ENCODE measurements at regions not wholly inside any gene's neighbourhood (a gene's known extent, or its start where the extent isn't known, plus 50 kb on each side); places are given as distances from the start of the nearest gene placed in this dataset.
"Not testable (repeated sequence)": the region's sequence is repeated elsewhere in the genome, so short reads cannot be mapped to it uniquely, and the experiment has no call there.

GRCh38 chr16:86844695-86845094 is 266.3 kb downstream of the FOXL1 start:
- DNase-seq: no peak
- no peak for TF ChIP-seq GATA1 (IDR thresholded peaks at IDR 0.05; ENCODE audit: low read depth, low read length)

GRCh38 chr16:86846136-86846535 is 267.8 kb downstream of the FOXL1 start:
- TF ChIP-seq GATA1 (IDR thresholded peaks at IDR 0.05; ENCODE audit: low read depth, low read length): no peak
- DNase-seq: no peak

- TF ChIP-seq POLR2A (IDR thresholded peaks at IDR 0.05; ENCODE audit: low read length) (no peak), GATA1 (IDR thresholded peaks at IDR 0.05; ENCODE audit: low read depth, low read length) (no peak)
- no peak for DNase-seq
Observed at GRCh38 chr16:86848821-86849220, 270.5 kb downstream of the FOXL1 start.

GRCh38 chr16:86850670-86851069 is 272.3 kb downstream of the FOXL1 start:
- no peak for DNase-seq
- no peak for TF ChIP-seq POLR2A (IDR thresholded peaks at IDR 0.05; ENCODE audit: low read length)
- no peak for TF ChIP-seq GATA1 (IDR thresholded peaks at IDR 0.05; ENCODE audit: low read depth, low read length)

GRCh38 chr16:86852135-86852534 is 273.8 kb downstream of the FOXL1 start:
- no peak for TF ChIP-seq POLR2A (IDR thresholded peaks at IDR 0.05; ENCODE audit: low read length)
- TF ChIP-seq GATA1 (IDR thresholded peaks at IDR 0.05; ENCODE audit: low read depth, low read length): no peak
- no peak for DNase-seq

- TF ChIP-seq POLR2A (IDR thresholded peaks at IDR 0.05; ENCODE audit: low read length) (no peak), GATA1 (IDR thresholded peaks at IDR 0.05; ENCODE audit: low read depth, low read length) (no peak)
Observed at GRCh38 chr16:86854058-86854621, 275.8 kb downstream of the FOXL1 start.

GRCh38 chr16:86854626-86855294 is 276.4 kb downstream of the FOXL1 start:
- TF ChIP-seq POLR2A (IDR thresholded peaks at IDR 0.05; ENCODE audit: low read length) (no peak), GATA1 (IDR thresholded peaks at IDR 0.05; ENCODE audit: low read depth, low read length) (no peak)
- DNase-seq: no peak

More at GRCh38 chr16:86854058-86854621, 275.8 kb downstream of the FOXL1 start:
- DNase-seq: no peak

GRCh38 chr16:86856946-86857586 is 278.7 kb downstream of the FOXL1 start:
- DNase-seq: no peak
- TF ChIP-seq POLR2A (IDR thresholded peaks at IDR 0.05; ENCODE audit: low read length): no peak
- TF ChIP-seq GATA1 (IDR thresholded peaks at IDR 0.05; ENCODE audit: low read depth, low read length): no peak

GRCh38 chr16:86857807-86858206 is 279.5 kb downstream of the FOXL1 start:
- no peak for DNase-seq

GRCh38 chr16:86858501-86858900 is 280.2 kb downstream of the FOXL1 start:
- no peak for DNase-seq
- TF ChIP-seq GATA1 (IDR thresholded peaks at IDR 0.05; ENCODE audit: low read depth, low read length) (no peak), POLR2A (IDR thresholded peaks at IDR 0.05; ENCODE audit: low read length) (no peak)

More at GRCh38 chr16:86857807-86858206, 279.5 kb downstream of the FOXL1 start:
- TF ChIP-seq POLR2A (IDR thresholded peaks at IDR 0.05; ENCODE audit: low read length): no peak
- no peak for TF ChIP-seq GATA1 (IDR thresholded peaks at IDR 0.05; ENCODE audit: low read depth, low read length)

- not testable (repeated sequence) for DNase-seq
Observed at GRCh38 chr16:86861270-86861858, 283.0 kb downstream of the FOXL1 start.

- TF ChIP-seq POLR2A (IDR thresholded peaks at IDR 0.05; ENCODE audit: low read length): no peak
- TF ChIP-seq GATA1 (IDR thresholded peaks at IDR 0.05; ENCODE audit: low read depth, low read length): no peak
- DNase-seq: no peak
Observed at GRCh38 chr16:86862595-86863280, 284.4 kb downstream of the FOXL1 start.

- no peak for TF ChIP-seq POLR2A (IDR thresholded peaks at IDR 0.05; ENCODE audit: low read length)
- no peak for TF ChIP-seq GATA1 (IDR thresholded peaks at IDR 0.05; ENCODE audit: low read depth, low read length)
Observed at GRCh38 chr16:86863609-86864008, 285.3 kb downstream of the FOXL1 start.

GRCh38 chr16:86864586-86864985 is 286.2 kb downstream of the FOXL1 start:
- TF ChIP-seq GATA1 (IDR thresholded peaks at IDR 0.05; ENCODE audit: low read depth, low read length) (no peak), POLR2A (IDR thresholded peaks at IDR 0.05; ENCODE audit: low read length) (no peak)
- DNase-seq: no peak

More at GRCh38 chr16:86863609-86864008, 285.3 kb downstream of the FOXL1 start:
- DNase-seq: no peak

Data from erythroblast (primary cell).